GM19452 (cell line): ENCODE measurements at regions not wholly inside any gene's neighbourhood (a gene's known extent, or its start where the extent isn't known, plus 50 kb on each side); places are given as distances from the start of the nearest gene placed in this dataset.

Source experiments
- ATAC-seq: cut with Tn5 transposase; IDR thresholded peaks from one replicate; pipeline ENCODE4 v1.9.1; 2021; ENCODE audit not compliant: unreplicated experiment

- ATAC-seq = no peak
Measured at GRCh38 chr13:79090552-79091124, 315.4 kb downstream of the RBM26 start.

GRCh38 chr13:79084802-79085424 lies 321.1 kb downstream of the RBM26 start:
- no peak for ATAC-seq

GRCh38 chr13:79081942-79082341 lies 324.1 kb downstream of the RBM26 start:
- ATAC-seq = no peak

- no peak for ATAC-seq
Measured at GRCh38 chr13:79079351-79079839, 326.7 kb downstream of the RBM26 start.

GRCh38 chr13:79075703-79076102 lies 330.4 kb downstream of the RBM26 start:
- ATAC-seq = no peak

- ATAC-seq = no peak
Measured at GRCh38 chr13:79070343-79070974, 335.6 kb downstream of the RBM26 start.

- ATAC-seq = no peak
Measured at GRCh38 chr13:79062291-79062690, 343.8 kb downstream of the RBM26 start.

- no peak for ATAC-seq
Measured at GRCh38 chr13:79060216-79060615, 345.8 kb downstream of the RBM26 start.

GRCh38 chr13:79056706-79057105 lies 349.3 kb downstream of the RBM26 start:
- ATAC-seq = no peak

GRCh38 chr13:79051472-79051871 lies 354.6 kb downstream of the RBM26 start:
- no peak for ATAC-seq

GRCh38 chr13:79044415-79044814 lies 361.6 kb downstream of the RBM26 start:
- no peak for ATAC-seq

GRCh38 chr13:79043208-79043607 lies 362.8 kb downstream of the RBM26 start:
- ATAC-seq = no peak

GRCh38 chr13:79037197-79037596 lies 368.9 kb downstream of the RBM26 start:
- no peak for ATAC-seq

GRCh38 chr13:79034341-79034740 lies 371.7 kb downstream of the RBM26 start:
- ATAC-seq = no peak

- no peak for ATAC-seq
Measured at GRCh38 chr13:79030513-79030912, 371.6 kb upstream of the OBI1 start.

- no peak for ATAC-seq
Measured at GRCh38 chr13:79018166-79018565, 359.2 kb upstream of the OBI1 start.

GRCh38 chr13:79011179-79011578 lies 352.2 kb upstream of the OBI1 start:
- ATAC-seq = no peak

- no peak for ATAC-seq
Measured at GRCh38 chr13:79003989-79004898, 345.3 kb upstream of the OBI1 start.

GRCh38 chr13:78999494-78999893 lies 340.5 kb upstream of the OBI1 start:
- no peak for ATAC-seq

- ATAC-seq = no peak
Measured at GRCh38 chr13:78998630-78999315, 339.8 kb upstream of the OBI1 start.
